ENCODE measurements at regions not wholly inside any gene's neighbourhood (a gene's known extent, or its start where the extent isn't known, plus 50 kb on each side); places are given as distances from the start of the nearest gene placed in this dataset.
A peak's percentile ranks its signal among the peaks of the same experiment; 100 is the strongest.

GRCh38 chr12:84596266-84596665, 316.3 kb downstream of the SLC6A15 start:
- DNase-seq, result peak in 2 of 3 experiments; percentile 9 to 59

GRCh38 chr12:84594157-84594556, 318.4 kb downstream of the SLC6A15 start:
- DNase-seq, result no peak

- no peak for DNase-seq
Measured at GRCh38 chr12:84585776-84586395, 326.7 kb downstream of the SLC6A15 start.

GRCh38 chr12:84572196-84572595, 340.4 kb downstream of the SLC6A15 start:
- no peak for DNase-seq

- peak in 1 of 3 experiments; percentile 9 for DNase-seq
Measured at GRCh38 chr12:84562331-84562730, 350.3 kb downstream of the SLC6A15 start.

- DNase-seq, result no peak
Measured at GRCh38 chr12:84561351-84561750, 351.2 kb downstream of the SLC6A15 start.

GRCh38 chr12:84554199-84554723, 358.3 kb downstream of the SLC6A15 start:
- DNase-seq, result no peak

- no peak for DNase-seq
Measured at GRCh38 chr12:84553331-84554117, 359.1 kb downstream of the SLC6A15 start.

GRCh38 chr12:84551373-84551772, 361.2 kb downstream of the SLC6A15 start:
- peak in 1 of 3 experiments; percentile 21 for DNase-seq

GRCh38 chr12:84550518-84550917, 362.1 kb downstream of the SLC6A15 start:
- no peak for DNase-seq

- no peak for DNase-seq
Measured at GRCh38 chr12:84542289-84542688, 370.3 kb downstream of the SLC6A15 start.

- no peak for DNase-seq
Measured at GRCh38 chr12:84537666-84538065, 374.9 kb downstream of the SLC6A15 start.

GRCh38 chr12:84512751-84513150, 399.8 kb downstream of the SLC6A15 start:
- no peak for DNase-seq

- DNase-seq, result peak in 2 of 3 experiments; percentile 18 to 61
Measured at GRCh38 chr12:84508851-84509260, 403.7 kb downstream of the SLC6A15 start.

- peak in 2 of 3 experiments; percentile 29 to 47 for DNase-seq
Measured at GRCh38 chr12:84507956-84508850, 404.4 kb downstream of the SLC6A15 start.

- DNase-seq, result no peak
Measured at GRCh38 chr12:84506282-84506681, 406.3 kb downstream of the SLC6A15 start.

- DNase-seq, result peak; percentile 39 to 76 (median 70)
Measured at GRCh38 chr12:84502907-84503787, 409.5 kb downstream of the SLC6A15 start.

- DNase-seq, result no peak
Measured at GRCh38 chr12:84502180-84502860, 410.3 kb downstream of the SLC6A15 start.

GRCh38 chr12:84497819-84498218, 414.8 kb downstream of the SLC6A15 start:
- DNase-seq, result peak; percentile 9 to 72 (median 55)

GRCh38 chr12:84495711-84496110, 416.9 kb downstream of the SLC6A15 start:
- DNase-seq, result no peak

- no peak for DNase-seq
Measured at GRCh38 chr12:84492351-84492883, 420.2 kb downstream of the SLC6A15 start.
